GM18909 (cell line): ENCODE measurements at regions not wholly inside any gene's neighbourhood (a gene's known extent, or its start where the extent isn't known, plus 50 kb on each side); places are given as distances from the start of the nearest gene placed in this dataset.
"Not testable (repeated sequence)": the region's sequence is repeated elsewhere in the genome, so short reads cannot be mapped to it uniquely, and the experiment has no call there.

Source experiments
- ATAC-seq: cut with Tn5 transposase; IDR thresholded peaks from one replicate; pipeline ENCODE4 v1.9.1; 2021; ENCODE audit warnings: mild to moderate bottlenecking; ENCODE audit not compliant: unreplicated experiment, poor library complexity

DNA sequence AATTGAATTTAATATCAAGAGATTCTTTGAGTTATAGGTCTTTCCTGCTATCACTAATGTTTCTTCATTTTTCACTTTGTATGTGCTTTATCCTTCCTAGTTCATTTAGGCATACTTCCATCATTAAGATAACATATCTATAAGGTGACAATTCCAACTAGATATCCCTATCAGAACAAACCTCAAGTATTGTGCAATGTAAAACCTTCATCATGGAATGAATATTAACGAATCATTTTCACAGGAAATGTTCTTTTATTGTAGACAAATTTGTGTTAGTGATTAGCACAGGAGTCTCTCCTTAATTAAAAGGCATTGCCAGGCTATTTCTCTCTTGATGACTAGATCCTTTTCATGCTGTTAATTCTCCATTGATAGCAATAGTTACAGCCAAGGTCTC, 236.5 kb upstream of the MME start:
- ATAC-seq = no peak

DNA sequence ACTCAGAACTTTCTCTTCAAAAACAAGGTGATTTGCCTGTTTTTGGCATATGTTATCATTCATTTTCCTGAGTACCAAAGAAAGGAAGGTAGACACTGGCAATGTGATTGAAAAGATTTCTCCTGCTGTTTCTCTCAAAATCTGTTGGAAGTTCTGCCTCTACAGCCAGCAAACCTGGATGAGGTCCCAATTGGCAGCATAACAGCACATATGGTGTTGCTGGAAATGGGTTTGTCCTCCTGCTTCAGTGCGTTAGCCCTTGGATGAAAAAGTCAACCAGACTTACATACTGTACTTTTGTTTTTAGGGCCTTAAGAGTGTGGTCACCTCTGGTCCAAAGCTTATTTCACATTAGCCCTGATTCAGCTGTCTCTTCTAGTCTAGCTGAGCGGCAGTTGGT, 237.6 kb upstream of the MME start:
- no peak for ATAC-seq

DNA sequence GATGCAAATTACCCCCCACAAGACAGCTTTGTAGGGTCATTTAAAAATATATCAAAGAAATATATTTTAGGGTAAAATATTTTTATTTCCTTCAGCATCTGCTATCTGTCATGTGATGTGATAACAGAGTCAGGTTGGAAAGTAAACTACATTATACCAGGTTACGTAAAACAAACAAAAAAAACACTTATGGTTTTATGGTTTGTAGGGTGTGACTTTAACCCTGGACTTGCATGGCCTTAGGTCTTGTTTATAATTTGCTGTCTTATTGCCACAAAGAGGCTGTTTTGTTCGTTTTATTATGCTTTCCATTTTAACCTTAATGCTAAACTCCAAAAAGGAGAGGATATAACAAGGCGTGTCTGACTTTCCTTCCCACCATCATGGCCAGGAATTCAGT, 244.5 kb upstream of the MME start:
- ATAC-seq = no peak

DNA sequence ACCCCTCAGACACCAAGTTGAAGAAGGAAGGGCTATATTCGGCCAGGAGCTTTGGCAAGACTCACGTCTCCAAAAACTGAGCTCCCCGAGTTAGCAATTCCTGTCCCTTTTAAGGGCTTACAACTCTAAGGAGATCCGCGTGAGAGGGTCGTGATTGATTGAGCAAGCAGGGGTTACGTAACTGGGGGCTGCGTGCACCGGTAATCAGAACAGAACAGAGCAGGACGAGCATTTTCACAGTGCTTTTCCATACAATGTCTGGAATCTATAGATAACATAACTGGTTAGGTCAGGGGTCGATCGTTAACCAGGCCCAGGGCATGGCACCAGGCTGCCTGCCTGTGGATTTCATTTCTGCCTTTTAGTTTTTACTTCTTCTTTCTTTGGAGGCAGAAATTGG, 245.3 kb upstream of the MME start:
- ATAC-seq = not testable (repeated sequence)

DNA sequence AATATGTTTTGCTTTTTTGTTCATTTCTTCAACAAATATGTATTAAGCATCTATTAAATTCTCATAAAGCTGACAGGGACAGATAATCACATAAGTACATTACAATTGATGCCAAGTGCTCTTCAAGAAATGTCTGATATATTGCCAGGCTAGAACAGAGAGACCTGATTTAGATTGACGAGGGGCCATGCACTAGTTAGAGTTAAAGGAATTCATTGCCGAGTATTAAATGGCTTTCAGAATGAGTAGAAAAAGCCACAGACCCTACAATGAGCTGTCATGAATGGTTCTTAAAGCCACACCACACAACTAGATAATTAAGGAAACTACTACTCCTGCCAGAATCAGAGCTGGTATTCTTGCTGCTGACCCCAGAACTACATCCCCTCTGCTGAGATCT, 250.2 kb upstream of the MME start:
- no peak for ATAC-seq

DNA sequence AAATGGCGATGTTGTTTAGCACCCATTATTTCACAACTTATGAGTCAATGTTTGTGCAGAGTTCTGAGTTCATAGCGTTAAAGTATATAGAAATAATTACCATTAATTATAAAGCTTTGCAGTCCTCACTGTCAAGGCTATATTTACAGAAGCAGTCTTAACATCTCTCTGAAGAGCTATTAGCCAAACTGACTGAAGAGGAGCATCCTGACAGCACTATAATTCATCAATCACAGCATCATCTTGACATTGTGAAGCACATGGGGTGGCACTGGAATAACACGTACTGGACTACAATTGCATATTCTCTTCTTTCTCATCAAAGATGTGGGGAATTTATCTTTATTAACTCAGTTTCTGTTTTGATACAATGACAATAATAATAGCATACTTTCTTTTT, 260.6 kb upstream of the MME start:
- no peak for ATAC-seq

DNA sequence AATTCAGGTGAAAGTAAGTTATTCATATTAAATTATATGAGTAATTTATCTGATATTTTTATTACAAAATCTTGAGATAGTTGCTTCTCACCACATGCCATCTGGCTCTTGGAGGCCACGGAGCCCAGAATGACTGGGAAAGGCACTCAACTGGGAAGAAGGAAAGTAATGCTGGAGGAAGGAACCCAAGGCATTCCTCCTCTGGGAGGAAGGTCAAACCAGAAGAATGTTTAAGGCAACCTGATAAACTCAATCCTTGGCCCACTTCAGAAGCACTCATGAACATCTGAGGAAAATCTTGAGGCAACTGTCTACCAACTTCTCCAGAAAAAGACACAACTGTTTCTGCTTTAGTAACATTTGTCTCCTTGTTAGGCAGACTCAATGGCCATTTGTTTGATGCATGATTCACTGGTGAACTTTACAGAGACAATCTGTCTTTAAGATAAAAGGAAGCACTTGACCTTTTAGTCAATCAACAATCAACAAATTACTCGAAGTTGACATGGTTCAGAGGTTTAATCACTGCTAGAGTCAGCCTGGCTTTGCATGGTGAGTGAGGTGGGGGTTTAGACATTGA, 261.4 kb upstream of the MME start:
- no peak for ATAC-seq

DNA sequence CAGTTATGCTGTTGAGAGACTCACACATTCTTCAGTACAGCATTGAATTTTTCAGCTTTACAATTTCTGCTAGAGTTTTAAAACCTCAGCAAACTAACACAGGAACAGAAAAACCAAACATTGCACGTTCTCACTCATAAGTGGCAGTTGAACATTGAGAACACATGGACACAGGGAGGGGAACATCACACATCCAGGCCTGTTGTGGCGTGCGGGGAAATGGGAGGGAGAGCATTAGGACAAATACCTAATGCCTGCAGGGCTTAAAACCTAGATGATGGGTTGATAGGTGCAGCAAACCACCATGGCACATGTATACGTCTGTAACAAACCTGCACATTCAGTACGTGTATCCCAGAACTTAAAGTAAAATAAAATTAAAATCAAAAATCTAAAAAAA, 270.1 kb upstream of the MME start:
- ATAC-seq = not testable (repeated sequence)

DNA sequence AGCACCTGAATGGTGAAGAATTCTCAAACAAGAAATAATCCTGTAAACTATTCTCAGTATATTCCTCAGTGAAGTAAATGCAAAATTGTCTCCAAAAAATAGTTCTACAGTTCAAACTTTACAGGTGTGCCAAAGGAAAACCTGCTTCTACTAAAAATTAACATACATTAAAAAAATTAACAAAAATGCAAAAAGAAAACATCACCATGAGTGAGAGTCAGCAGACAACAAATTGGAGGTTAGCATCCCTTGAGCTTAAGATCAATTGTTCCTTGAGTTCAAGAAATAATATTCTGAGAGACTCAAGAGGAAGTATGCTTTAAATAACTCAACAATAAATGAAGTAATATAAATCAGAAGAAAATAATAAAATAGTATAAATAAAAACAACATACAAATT, 278.4 kb upstream of the MME start:
- no peak for ATAC-seq

DNA sequence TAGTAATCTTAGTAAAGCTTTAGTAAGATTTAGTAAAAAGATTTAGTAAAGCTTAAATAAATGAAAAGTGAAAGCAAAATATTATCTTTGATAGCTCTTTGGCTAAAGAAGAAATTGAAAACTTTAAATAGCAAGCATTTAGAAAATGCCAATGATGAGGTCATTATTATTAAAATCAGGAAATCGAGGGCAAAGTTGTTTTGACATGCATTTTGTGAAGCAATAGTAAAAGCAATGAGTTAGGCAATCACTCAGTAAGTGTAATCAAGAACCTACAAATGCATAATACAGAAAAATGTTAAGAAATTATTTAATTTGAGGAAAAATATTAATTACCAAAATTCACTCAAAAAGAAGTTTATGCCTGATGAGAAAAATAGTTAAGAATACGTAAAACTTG, 280.3 kb upstream of the MME start:
- no peak for ATAC-seq

DNA sequence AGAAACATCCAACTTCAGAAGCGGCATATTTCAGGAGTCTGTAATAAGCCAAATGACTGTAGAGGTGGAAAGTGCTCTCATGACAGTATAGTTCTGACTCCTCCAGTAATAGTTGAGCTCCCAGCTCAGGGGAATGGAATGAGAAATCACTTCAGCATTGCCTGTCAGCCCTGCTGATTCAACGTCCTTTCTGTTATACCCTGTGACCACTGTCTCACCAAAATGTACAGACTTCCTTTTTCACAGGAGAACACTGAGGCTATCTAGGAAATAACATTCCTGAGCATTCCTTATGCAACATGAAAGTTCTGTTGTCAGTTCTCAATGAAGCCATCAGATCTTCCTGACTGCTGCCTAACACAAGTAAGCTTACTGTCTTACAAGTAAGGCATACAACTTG, 284.5 kb upstream of the MME start:
- no peak for ATAC-seq

DNA sequence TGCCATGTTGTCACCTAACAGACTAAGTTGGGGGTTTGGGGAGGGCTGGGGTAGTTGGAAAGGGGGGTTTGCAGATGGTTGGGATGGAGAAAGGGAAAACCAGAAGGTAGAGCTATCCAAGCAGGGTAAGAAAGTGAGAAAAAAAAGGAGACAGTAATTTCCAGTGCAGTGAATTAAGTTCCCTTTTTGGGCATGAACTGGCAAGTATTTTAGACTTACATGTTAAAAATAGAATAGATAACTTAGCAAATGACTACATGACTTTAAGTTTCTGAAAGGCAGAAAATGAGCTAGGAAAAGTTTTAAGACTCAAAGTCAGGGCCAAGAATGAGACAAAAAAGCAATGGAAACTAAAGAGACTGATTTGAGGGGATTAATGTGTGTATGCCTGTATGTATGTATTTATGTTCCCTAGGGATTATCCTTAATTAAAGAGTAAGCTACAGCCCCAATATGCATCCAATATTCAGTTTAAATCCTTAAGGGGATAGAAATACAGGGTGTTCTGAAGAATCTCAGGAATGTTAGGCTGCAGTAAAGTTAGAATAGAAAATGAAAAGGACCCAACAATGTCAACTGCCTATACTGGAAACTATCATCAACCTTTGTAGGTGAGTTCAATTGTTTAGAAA, 285.2 kb upstream of the MME start:
- no peak for ATAC-seq

DNA sequence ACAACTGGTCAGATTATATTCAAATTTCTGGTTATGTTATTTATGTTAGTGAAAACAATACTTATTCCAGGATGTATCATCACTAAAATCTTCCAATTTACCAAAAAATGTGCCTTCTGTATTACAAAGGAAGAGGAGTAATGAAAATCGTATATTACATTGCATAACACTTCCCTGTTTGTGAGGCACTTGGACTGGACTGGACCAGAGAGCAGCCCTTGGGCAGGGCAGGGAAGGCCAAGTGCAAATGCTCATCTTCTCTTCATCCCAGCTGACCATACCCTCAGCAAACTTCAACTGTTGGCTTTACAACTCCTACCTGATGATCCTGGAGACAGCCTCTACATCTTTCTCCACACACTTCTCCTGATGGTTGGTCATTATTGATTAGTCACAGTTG, 285.7 kb upstream of the MME start:
- no peak for ATAC-seq

DNA sequence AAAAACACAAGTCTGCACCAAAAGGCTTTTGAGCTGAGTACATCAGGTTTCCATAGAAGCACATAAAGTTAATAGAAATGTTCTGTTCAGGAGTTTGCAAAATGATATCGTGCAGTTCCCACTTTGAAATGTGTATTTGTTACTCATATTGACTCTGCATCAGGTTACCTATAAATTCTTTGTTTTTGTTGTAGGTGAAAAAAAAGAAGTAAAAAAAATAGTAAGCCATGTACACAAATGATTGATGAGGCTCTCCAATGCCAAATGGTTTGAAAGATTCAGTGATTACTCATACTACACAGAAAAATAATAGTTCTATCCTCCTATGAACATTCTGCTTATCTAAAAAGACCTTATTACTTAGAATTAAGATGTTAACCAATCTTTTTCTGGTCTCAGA, 287.3 kb upstream of the MME start:
- ATAC-seq = no peak

DNA sequence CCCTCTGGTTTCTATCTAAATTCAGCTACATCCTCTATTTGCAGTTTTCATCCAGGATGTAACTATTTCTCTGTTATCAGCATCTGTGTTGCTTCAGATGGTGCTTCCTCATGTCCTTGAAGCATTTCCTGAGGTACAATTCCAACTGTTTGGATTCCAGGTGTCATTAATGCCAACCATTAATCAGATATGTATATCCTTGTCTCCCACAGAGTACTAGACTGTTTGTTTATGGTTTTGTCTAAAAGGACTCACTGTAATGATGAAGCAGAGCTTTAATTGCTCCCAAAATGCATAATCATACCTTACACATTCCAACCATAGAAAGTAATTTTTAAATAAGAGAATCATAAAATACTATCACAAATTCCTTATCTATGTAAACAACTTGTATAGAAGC, 288.5 kb upstream of the MME start:
- ATAC-seq = no peak

DNA sequence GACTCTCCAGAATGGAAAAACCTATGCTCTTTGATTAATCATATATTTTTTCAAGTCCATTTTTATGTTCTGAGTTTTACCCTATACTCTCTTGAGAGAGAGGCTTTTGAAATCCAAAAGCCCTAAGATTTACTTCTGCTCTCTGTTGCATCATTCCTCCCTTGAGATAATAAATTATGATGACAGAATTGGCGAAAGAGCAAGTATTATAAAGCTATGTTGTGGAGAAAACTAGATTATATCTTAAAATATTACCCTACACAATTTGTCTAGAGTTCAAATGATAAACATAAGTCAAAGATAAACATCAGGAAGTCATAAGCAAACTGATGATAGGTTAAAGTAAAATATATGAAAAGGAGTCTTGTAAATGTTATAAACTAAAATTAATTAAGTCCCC, 293.4 kb upstream of the MME start:
- no peak for ATAC-seq

DNA sequence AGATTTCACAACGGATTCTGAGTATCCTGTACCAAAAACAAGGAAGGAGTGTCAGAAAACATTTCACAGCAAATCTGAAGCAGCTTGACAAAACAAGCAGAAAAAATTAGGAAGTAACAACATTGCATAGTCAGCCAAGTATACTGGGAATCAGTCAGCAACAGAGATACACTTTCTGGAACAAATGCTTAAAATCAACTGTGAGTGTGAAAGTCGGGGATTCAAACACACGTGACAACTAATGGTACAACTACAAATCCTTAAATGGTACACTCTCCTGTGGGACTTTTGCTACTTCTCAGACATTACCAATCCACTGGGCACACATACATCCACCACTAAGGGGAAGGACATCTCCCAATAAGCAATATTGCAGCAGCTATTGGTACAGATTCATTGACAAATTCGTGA, 296.6 kb upstream of the MME start:
- ATAC-seq = no peak

DNA sequence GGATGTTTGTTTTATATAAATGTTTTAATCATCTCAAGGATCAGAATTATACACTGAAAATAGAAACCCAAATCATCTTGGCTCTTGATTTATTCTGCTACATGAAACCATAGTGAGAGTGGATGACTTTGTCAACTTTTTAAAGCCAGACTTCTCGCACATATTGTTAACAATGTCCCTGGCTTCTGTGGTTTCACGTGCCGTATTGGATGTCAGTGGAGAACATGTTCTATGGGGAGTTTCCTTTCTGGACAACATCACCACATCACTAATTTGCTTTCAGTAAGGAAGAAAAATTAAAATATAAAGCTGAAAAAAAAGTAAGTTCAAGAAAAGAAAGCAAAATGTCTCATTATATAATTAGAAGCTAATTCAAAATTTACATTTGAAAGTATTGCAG, 297.1 kb upstream of the MME start:
- ATAC-seq = no peak

DNA sequence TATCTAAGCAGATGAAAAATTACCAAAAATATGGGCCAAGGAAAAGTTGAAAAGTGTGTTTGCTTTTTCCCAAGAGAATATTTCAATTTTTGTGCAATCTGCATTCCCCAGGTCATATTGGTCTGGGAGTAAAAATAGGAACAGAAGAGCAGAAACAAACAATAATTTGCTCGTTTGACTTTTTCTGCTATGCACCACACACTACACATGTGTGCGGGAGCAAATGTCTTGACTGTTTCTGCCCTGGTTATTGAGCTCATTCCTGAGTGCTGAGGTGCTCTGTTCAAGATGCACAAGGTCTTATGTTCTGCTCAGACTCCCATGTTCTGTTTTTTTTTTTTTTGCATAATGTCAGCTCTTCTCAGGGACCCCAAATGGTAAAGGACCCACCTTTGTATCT, 298.0 kb upstream of the MME start:
- ATAC-seq = no peak

DNA sequence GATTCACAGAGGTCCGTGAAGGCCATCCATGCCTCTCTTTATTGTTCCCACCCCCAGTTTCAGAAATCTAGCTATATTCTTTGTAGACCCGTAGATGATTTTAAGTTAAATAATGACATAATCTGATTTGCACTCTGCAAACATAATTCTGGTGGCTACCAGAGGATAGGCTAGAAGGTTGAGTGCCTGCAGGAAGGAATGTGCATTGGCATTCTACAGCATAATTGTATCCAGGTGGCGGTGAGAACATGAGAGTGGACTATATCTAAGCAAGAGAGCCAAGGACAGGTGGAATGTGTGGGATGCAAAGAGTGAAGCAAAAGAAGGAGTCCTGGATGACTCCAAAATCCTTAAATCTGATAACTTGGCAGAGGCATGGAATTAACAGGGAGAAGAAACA, 298.5 kb upstream of the MME start:
- no peak for ATAC-seq

DNA sequence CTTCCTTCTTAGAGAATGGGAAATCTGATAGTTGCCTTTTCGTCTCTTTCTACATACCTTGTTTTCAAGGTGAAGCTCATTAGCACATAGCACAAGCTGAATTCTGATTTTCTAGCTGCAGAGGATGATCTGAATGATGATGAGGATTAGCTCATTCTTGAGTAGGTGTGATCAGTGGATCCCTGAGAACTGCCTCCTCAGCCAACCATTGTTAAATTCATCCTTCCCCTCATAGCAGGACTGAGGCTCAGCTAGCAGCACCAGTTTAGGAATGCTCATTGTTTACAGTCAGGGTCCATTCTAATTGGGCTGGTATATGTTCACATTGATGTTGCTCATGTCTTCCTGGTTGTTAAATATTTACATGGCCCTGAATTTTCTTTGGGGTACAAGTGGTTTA, 299.9 kb upstream of the MME start:
- no peak for ATAC-seq

DNA sequence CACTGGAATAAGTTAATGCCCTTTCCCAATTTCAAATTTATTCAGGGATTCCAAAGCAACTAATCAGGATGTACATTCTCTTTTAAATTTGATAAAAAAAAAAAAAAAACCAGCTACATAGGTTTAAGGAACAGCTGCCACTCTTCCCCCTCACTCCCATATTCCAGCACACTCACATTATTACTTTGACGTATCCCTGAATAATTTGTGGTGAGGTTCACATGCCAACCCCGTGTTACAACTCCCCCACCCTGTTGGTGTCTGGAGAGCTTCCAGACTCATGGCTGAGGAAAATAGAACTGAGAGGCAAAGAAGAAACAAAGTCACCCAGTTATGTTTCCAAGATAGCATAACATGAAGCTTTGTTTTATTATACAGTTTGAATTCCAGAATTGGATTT, 300.5 kb upstream of the MME start:
- no peak for ATAC-seq

DNA sequence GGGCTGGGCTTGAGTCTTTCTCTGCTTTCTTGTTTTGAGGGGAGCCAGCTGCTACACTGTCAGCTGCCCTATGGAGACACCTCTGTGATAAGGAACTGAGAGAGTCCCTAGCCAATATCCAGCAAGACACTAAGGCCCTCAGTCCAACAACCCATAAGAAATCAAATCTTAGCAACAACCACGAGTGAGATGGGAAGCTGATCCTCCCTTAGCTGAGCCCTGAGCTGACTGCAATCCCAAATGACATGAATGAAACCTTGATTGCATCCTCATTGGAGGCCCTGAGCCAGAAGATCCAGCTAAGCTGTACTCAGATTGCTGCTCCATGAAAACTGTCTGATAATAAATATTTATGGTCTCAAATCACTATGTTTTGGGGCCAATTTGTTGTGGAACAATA, 302.1 kb upstream of the MME start:
- ATAC-seq = no peak
